Esophagus muscularis mucosa (tissue), 4 donors: ENCODE measurements at regions not wholly inside any gene's neighbourhood (a gene's known extent, or its start where the extent isn't known, plus 50 kb on each side); places are given as distances from the start of the nearest gene placed in this dataset.

Experiments
- EP300 ChIP-seq: sonication (generic); formaldehyde crosslinking; IDR thresholded peaks from one replicate; pipeline ENCODE4 v1.6.1; 2017; ENCODE audit warnings: antibody characterized with exemption
- POLR2A ChIP-seq: fragments of 450-650 bp; IDR thresholded peaks from one replicate; pipeline ENCODE4 v1.6.1; 2017; ENCODE audit warnings: antibody characterized with exemption, moderate library complexity, mild to moderate bottlenecking, low read depth
- POLR2AphosphoS5 ChIP-seq, 2 donors: sonication (generic); formaldehyde crosslinking; IDR thresholded peaks; one replicate each; pipeline ENCODE4 v1.6.1; 2017; ENCODE audit warnings: antibody characterized with exemption in 2 of 2
- TF ChIP-seq, protein P1 (sequence below), 3 experiments: fragments of 200-600 bp in 2 of 3; fragments of 450-650 bp in 1 of 3; sonication (generic) in 2 of 3; IDR thresholded peaks; one replicate each; pipeline ENCODE4 v1.5.1; 2017 to 2019; ENCODE audit warnings: antibody characterized with exemption in 3 of 3, mild to moderate bottlenecking in 2 of 3, moderate library complexity in 1 of 3

DNA sequence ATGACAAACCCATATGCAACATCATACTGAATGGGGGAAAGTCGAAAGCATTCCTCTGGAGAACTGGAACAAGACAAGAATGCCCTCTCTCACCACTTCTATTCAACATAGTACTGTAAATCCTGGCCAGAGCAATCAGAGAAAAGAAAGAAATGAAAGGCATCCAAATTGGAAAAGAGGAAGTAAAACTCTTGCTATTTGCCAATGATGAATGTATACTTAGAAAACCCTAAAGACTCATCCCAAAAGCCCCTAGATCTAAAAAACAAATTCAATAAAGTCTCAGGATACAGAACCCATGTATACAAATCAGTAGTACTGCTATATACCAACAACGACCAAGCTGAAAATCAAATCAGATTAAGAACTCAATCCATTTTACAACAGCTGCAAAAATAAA lies 66.9 kb downstream of the SPATA31C2 start:
- TF ChIP-seq, protein P1, sequence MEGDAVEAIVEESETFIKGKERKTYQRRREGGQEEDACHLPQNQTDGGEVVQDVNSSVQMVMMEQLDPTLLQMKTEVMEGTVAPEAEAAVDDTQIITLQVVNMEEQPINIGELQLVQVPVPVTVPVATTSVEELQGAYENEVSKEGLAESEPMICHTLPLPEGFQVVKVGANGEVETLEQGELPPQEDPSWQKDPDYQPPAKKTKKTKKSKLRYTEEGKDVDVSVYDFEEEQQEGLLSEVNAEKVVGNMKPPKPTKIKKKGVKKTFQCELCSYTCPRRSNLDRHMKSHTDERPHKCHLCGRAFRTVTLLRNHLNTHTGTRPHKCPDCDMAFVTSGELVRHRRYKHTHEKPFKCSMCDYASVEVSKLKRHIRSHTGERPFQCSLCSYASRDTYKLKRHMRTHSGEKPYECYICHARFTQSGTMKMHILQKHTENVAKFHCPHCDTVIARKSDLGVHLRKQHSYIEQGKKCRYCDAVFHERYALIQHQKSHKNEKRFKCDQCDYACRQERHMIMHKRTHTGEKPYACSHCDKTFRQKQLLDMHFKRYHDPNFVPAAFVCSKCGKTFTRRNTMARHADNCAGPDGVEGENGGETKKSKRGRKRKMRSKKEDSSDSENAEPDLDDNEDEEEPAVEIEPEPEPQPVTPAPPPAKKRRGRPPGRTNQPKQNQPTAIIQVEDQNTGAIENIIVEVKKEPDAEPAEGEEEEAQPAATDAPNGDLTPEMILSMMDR (IDR thresholded peaks at IDR 0.05), result no peak
- TF ChIP-seq POLR2A (no peak), EP300 (no peak), POLR2AphosphoS5 (IDR thresholded peaks at IDR 0.05) (no peak)
